Kidney (tissue), 13 donors: ENCODE measurements at regions not wholly inside any gene's neighbourhood (a gene's known extent, or its start where the extent isn't known, plus 50 kb on each side); places are given as distances from the start of the nearest gene placed in this dataset.
"Not testable (repeated sequence)": the region's sequence is repeated elsewhere in the genome, so short reads cannot be mapped to it uniquely, and the experiment has no call there.

ENCODE experiments used
- DNase-seq, 5 donors: peaks; one replicate each; pipeline ENCODE4 v3.0.0-alpha.2; 2013 to 2020
- FAIRE-seq: peaks from 2 replicates; lab custom pipeline; 2012; peaks lifted over from hg19 to GRCh38; lab: Jason Lieb, UNC
- H3K27ac ChIP-seq, 2 donors: one replicate each; pipeline ENCODE4 v1.7.0; 2013; ENCODE audit warnings: low read depth in 2 of 2, low read length in 2 of 2, inconsistent platforms in 1 of 2
- H3K27me3 ChIP-seq: one replicate; pipeline ENCODE4 v1.7.1; 2013; ENCODE audit warnings: low read length, inconsistent platforms; ENCODE audit not compliant: control insufficient read depth, insufficient read depth
- H3K36me3 ChIP-seq, 3 donors: one replicate each; pipeline versions ENCODE4 v1.7.0 to v1.7.1; 2013; ENCODE audit warnings: low read length in 3 of 3, control low read depth in 1 of 3, inconsistent platforms in 1 of 3; ENCODE audit not compliant: insufficient read depth in 3 of 3, control insufficient read depth in 2 of 3
- H3K4me1 ChIP-seq, 3 donors: one replicate each; pipeline versions ENCODE4 v1.7.0 to v1.7.1; 2013; ENCODE audit warnings: low read length in 3 of 3, inconsistent platforms in 1 of 3, low read depth in 1 of 3; ENCODE audit not compliant: control insufficient read depth in 2 of 3, insufficient read depth in 2 of 3
- H3K4me3 ChIP-seq, 3 donors: one replicate each; pipeline versions ENCODE4 v1.7.0 to v1.8.1; 2013; ENCODE audit warnings: low read length in 3 of 3, control low read depth in 1 of 3, inconsistent platforms in 1 of 3
- H3K9ac ChIP-seq, 3 donors: one replicate each; pipeline versions ENCODE4 v1.7.0 to v1.7.1; 2013; ENCODE audit warnings: low read length in 3 of 3, control low read depth in 1 of 3, inconsistent platforms in 1 of 3
- H3K9me3 ChIP-seq, 3 donors: one replicate each; pipeline versions ENCODE4 v1.7.0 to v1.7.1; 2013; ENCODE audit warnings: low read length in 3 of 3, control low read depth in 1 of 3, inconsistent platforms in 1 of 3; ENCODE audit not compliant: control insufficient read depth in 2 of 3, insufficient read depth in 1 of 3
- intact Hi-C: fragments of 100-400 bp; cut with DNase I; formaldehyde crosslinking; loops from one replicate; pipeline ENCODE4 v1.11.1; 2022
- TF ChIP-seq, protein P1 (sequence below): IDR thresholded peaks from 3 replicates; pipeline ENCODE4 v1.5.1; 2012; ENCODE audit warnings: mild to moderate bottlenecking, moderate library complexity, borderline replicate concordance; ENCODE audit not compliant: insufficient read depth; ENCODE audit errors: extremely low read depth
- donor health status: control.
- donor health status: control.
- donor health status: control.
- donor health status: control.
- donor health status: control.
- donor health status: DM: yes; HTN: yes; CAD: no.
- donor health status: Normal renal cell carcinoma (clear cell type).

DNA sequence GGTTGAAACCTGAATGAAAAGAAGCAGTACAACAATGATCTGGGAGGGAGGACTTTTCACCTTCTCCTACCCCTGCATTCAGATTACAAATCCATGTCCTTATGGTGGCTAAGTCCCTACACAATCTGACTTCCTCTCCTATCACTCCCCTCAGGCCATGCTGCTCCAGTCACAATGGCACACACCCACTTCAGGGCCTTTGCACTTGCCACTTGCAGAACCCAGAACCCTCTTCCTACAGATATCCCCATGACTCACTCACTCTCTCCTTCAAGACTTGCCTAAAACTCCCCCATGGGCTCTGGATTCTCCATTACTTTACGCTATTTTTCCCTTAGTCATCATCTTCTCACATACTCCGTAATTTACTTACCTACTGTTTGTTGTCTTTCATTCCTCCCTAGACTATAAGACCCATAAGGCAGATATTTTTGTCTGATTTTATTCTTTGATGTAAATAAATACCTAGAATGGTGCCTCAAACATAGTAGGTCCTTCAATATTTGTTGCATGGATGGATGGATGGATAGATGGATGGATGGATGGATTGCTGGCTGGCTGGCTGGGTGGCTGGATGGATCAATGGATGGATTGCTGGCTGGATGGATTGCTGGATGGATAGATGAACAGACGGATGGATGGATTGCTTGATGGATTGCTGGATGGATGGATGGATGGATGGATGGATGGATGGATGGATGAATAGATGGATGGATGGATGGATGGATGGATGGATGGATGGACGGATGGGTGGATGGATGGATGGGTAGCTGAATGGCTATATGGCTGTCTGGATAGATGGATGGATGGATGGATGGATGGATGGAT is 94.7 kb upstream of the NAV2 start:
- DNase-seq: no peak
- Histone ChIP-seq H3K4me3 (no peak overlapping the region), H3K27me3 (no peaks in the 10 kb centered on the region), H3K27ac (no peak overlapping the region), H3K4me1 (no peaks in the 10 kb centered on the region), H3K9me3 (no peaks in the 10 kb centered on the region), H3K36me3 (no peaks in the 10 kb centered on the region), H3K9ac (no peak overlapping the region)
- TF ChIP-seq, protein P1, sequence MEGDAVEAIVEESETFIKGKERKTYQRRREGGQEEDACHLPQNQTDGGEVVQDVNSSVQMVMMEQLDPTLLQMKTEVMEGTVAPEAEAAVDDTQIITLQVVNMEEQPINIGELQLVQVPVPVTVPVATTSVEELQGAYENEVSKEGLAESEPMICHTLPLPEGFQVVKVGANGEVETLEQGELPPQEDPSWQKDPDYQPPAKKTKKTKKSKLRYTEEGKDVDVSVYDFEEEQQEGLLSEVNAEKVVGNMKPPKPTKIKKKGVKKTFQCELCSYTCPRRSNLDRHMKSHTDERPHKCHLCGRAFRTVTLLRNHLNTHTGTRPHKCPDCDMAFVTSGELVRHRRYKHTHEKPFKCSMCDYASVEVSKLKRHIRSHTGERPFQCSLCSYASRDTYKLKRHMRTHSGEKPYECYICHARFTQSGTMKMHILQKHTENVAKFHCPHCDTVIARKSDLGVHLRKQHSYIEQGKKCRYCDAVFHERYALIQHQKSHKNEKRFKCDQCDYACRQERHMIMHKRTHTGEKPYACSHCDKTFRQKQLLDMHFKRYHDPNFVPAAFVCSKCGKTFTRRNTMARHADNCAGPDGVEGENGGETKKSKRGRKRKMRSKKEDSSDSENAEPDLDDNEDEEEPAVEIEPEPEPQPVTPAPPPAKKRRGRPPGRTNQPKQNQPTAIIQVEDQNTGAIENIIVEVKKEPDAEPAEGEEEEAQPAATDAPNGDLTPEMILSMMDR: no peak
- intact Hi-C loops: no loop called here
- no peak for FAIRE-seq

DNA sequence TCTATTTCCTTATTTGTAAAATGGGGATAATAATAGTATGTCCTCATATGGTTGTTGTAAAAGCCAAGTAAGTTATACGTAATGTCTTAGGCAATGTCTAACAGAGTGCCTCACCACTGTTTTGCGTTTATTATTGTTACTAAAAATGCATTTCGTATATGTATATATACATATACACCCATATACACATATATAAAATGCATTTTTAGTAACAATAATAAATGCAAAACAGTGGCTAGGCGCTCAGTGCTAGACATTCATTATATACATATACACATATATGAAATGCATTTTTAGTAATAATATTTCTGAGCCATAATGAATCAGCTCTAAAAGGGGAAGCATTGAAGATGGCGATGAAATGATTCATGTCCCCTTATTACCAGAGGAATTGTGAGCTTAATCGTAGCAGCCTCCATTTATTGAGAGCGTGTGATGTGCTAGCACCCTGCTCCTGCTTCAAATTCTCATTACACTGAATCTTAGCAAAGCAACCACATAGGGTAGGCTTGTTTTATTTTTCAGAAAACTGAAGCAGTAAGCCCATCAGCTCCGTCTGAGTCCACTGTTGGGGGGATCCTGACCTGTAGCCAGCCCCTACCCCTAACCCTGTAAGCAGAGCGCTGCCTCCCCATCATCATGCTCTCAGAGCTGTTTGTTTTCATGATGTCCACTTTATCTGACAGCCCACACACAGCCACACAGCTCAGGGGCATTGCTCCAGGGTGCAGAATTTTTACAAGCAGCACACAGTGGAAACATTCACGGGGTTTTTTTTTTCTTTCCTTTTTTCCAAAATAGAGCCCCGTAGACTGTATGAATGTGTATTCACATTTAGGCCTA is 97.1 kb upstream of the NAV2 start:
- Histone ChIP-seq H3K9me3 (no peaks in the 10 kb centered on the region), H3K4me1 (no peaks in the 10 kb centered on the region), H3K36me3 (no peaks in the 10 kb centered on the region), H3K9ac (no peak overlapping the region), H3K27me3 (no peaks in the 10 kb centered on the region), H3K4me3 (no peak overlapping the region), H3K27ac (no peak overlapping the region)
- DNase-seq: no peak
- FAIRE-seq: no peak
- TF ChIP-seq, protein P1: no peak
- intact Hi-C loops: no loop called here

DNA sequence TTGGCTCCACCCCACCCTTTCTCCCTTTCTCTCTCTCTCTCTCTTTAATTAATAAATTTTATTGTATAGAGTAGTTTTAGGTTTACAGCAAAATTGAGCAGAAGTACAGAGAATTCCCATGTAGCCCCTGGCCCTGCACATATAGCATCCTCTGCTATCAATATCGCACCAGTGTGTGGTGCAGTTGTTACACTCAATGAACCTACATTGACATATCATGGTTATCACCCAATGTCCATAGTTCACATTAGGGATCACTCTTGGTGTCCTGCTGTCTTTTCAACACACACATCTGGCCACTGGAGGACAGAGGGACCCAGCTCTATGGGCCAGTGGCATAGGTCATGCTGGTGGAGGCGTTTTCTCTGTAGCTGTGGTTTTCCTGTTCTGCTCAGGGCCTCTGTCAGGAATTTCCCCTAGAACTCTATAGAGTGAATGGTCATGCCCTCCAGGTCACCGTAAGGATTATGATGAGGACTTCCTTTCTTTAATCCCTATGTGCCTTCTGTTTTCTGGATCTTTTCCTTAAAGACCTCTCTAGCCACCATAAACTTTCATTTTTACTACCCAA is 98.2 kb upstream of the NAV2 start:
- TF ChIP-seq, protein P1: no peak
- DNase-seq: no peak
- Histone ChIP-seq H3K27ac (no peak overlapping the region), H3K4me3 (no peak overlapping the region), H3K4me1 (no peaks in the 10 kb centered on the region), H3K9ac (no peak overlapping the region), H3K9me3 (no peaks in the 10 kb centered on the region), H3K36me3 (no peaks in the 10 kb centered on the region), H3K27me3 (no peaks in the 10 kb centered on the region)
- FAIRE-seq: no peak
- intact Hi-C loops: no loop called here

DNA sequence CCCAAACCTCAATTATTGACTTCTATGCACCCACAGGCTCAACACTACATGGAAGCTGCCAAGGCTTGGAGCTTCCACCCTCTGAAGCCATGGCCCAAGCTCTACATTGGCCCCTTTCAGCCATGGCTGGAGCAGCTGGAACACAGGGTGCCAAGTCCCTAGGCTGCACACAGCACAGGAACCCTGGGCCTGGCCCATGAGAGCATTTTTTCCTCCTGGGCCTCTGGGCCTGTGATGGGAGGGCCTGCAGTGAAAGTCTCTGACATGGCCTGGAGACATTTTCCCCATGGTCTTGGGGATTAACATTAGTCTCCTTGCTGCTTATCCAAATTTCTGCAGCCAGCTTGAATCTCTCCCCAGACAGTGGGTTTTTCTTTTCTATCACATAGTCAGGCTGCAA is 100.6 kb upstream of the NAV2 start:
- H3K36me3 ChIP-seq, H3K9me3 ChIP-seq, H3K27ac ChIP-seq, H3K4me1 ChIP-seq, H3K4me3 ChIP-seq, FAIRE-seq, H3K27me3 ChIP-seq, H3K9ac ChIP-seq, intact Hi-C loops, DNase-seq: not testable (repeated sequence)
